Mesenchymal stem cell (in vitro differentiated cells and primary cell): ENCODE measurements at regions not wholly inside any gene's neighbourhood (a gene's known extent, or its start where the extent isn't known, plus 50 kb on each side); places are given as distances from the start of the nearest gene placed in this dataset.

Experiments
- DNase-seq: peaks from one replicate; pipeline ENCODE4 v3.0.0-alpha.2; 2013
- H2AFZ ChIP-seq: one replicate; pipeline ENCODE4 v1.6.1; 2013; ENCODE audit warnings: low read depth, mild to moderate bottlenecking, control low read depth, inconsistent platforms, low read length, moderate library complexity
- H2AK5ac ChIP-seq: 2 replicates; pipeline ENCODE4 v1.6.1; 2013; ENCODE audit warnings: low read length, moderate library complexity, mild to moderate bottlenecking, inconsistent platforms; ENCODE audit not compliant: severe bottlenecking
- H2BK120ac ChIP-seq: one replicate; pipeline ENCODE4 v1.6.1; 2013; ENCODE audit warnings: low read depth, mild to moderate bottlenecking, inconsistent platforms, low read length, moderate library complexity
- H2BK12ac ChIP-seq, 2 experiments: one replicate each; pipeline ENCODE4 v1.6.1; 2013; ENCODE audit warnings: inconsistent platforms in 2 of 2, low read length in 2 of 2, mild to moderate bottlenecking in 2 of 2, moderate library complexity in 2 of 2, control low read depth in 1 of 2
- H2BK15ac ChIP-seq: one replicate; pipeline ENCODE4 v1.6.1; 2013; ENCODE audit warnings: mild to moderate bottlenecking, low read depth, inconsistent platforms; ENCODE audit not compliant: poor library complexity, severe bottlenecking
- H2BK5ac ChIP-seq: 2 replicates; pipeline ENCODE4 v1.6.1; 2013; ENCODE audit warnings: low read depth, mild to moderate bottlenecking, low read length, control low read depth, inconsistent platforms; ENCODE audit not compliant: poor library complexity, severe bottlenecking
- H3K14ac ChIP-seq, 2 experiments: one replicate each; pipeline ENCODE4 v1.6.1; 2013; ENCODE audit warnings: inconsistent platforms in 2 of 2, low read length in 2 of 2, control low read depth in 1 of 2, mild to moderate bottlenecking in 1 of 2, moderate library complexity in 1 of 2
- H3K18ac ChIP-seq, 2 experiments: one replicate each; pipeline ENCODE4 v1.6.1; 2013; ENCODE audit warnings: inconsistent platforms in 2 of 2, low read length in 2 of 2, control low read depth in 1 of 2, low read depth in 1 of 2, mild to moderate bottlenecking in 1 of 2
- H3K23ac ChIP-seq, 2 experiments: one replicate each; pipeline ENCODE4 v1.6.1; 2013; ENCODE audit warnings: inconsistent platforms in 2 of 2, low read length in 2 of 2, mild to moderate bottlenecking in 2 of 2, moderate library complexity in 2 of 2, control low read depth in 1 of 2
- H3K27ac ChIP-seq: 2 replicates; pipeline ENCODE4 v1.5.1; 2013; ENCODE audit warnings: mild to moderate bottlenecking, moderate library complexity, low read length, control low read depth, inconsistent platforms; ENCODE audit not compliant: poor library complexity, severe bottlenecking
- H3K27me3 ChIP-seq, 2 experiments: 2 replicates each; pipeline versions ENCODE4 v1.6.1 to v1.7.0; 2013; ENCODE audit warnings: low read length in 2 of 2, mild to moderate bottlenecking in 2 of 2, moderate library complexity in 2 of 2, control low read depth in 1 of 2, inconsistent platforms in 1 of 2; ENCODE audit not compliant: control insufficient read depth in 1 of 2, insufficient read depth in 1 of 2
- H3K36me3 ChIP-seq, 2 experiments: 2 replicates each; pipeline versions ENCODE4 v1.6.1 to v1.7.0; 2013; ENCODE audit warnings: low read length in 2 of 2, control low read depth in 1 of 2, inconsistent platforms in 1 of 2, low read depth in 1 of 2, mild to moderate bottlenecking in 1 of 2; ENCODE audit not compliant: insufficient read depth in 2 of 2, control insufficient read depth in 1 of 2
- H3K4ac ChIP-seq, 2 experiments: one replicate each; pipeline ENCODE4 v1.6.1; 2013; ENCODE audit warnings: inconsistent platforms in 2 of 2, low read length in 2 of 2, mild to moderate bottlenecking in 2 of 2, moderate library complexity in 2 of 2, control low read depth in 1 of 2, low read depth in 1 of 2
- H3K4me1 ChIP-seq: 2 replicates; pipeline ENCODE4 v1.6.1; 2013; ENCODE audit warnings: low read depth, low read length, control low read depth; ENCODE audit not compliant: control insufficient read depth, insufficient read depth
- H3K4me2 ChIP-seq: 2 replicates; pipeline ENCODE4 v1.6.1; 2013; ENCODE audit warnings: low read length, mild to moderate bottlenecking, inconsistent platforms; ENCODE audit not compliant: poor library complexity, severe bottlenecking
- H3K4me3 ChIP-seq, 2 experiments: 2 replicates each; pipeline versions ENCODE4 v1.5.1 to v1.7.0; 2013; ENCODE audit warnings: low read length in 2 of 2, mild to moderate bottlenecking in 2 of 2, control low read depth in 1 of 2, low read depth in 1 of 2; ENCODE audit not compliant: insufficient read depth in 1 of 2
- H3K79me1 ChIP-seq: replicated peaks from 2 replicates; pipeline ENCODE4 v1.6.1; 2013; ENCODE audit warnings: mild to moderate bottlenecking, control low read depth, low read length, inconsistent platforms; ENCODE audit not compliant: poor library complexity, severe bottlenecking
- H3K9ac ChIP-seq: 2 replicates; pipeline ENCODE4 v1.7.0; 2013; ENCODE audit warnings: mild to moderate bottlenecking, low read length, moderate library complexity
- H3K9me3 ChIP-seq: 2 replicates; pipeline ENCODE4 v1.7.0; 2013; ENCODE audit warnings: mild to moderate bottlenecking, low read length; ENCODE audit not compliant: control insufficient read depth
- H4K8ac ChIP-seq: one replicate; pipeline ENCODE4 v1.6.1; 2013; ENCODE audit warnings: inconsistent platforms, mild to moderate bottlenecking, low read length, moderate library complexity
- H4K91ac ChIP-seq: one replicate; pipeline ENCODE4 v1.6.1; 2013; ENCODE audit warnings: mild to moderate bottlenecking, low read length, inconsistent platforms
- WGBS: methylation state at CpG from one replicate; pipeline ENCODE4 v1.1.7; 2013; ENCODE audit warnings: mixed read lengths; 5-methylcytosine and 5-hydroxymethylcytosine counted together

GRCh38 chr3:177557548-177557947 lies 360.3 kb upstream of the TBL1XR1 start:
- Histone ChIP-seq H3K4me3 (no peak overlapping the region), H4K91ac (no peak overlapping the region), H2BK12ac (no peak overlapping the region), H3K18ac (no peak overlapping the region), H3K9me3 (no peaks in the 10 kb centered on the region), H3K4ac (no peak overlapping the region), H3K27me3 (no peaks in the 10 kb centered on the region), H3K4me1 (no peaks in the 10 kb centered on the region), H4K8ac (no peak overlapping the region), H2BK5ac (no peak overlapping the region), H3K14ac (no peak overlapping the region), H3K36me3 (no peaks in the 10 kb centered on the region), H2BK15ac (no peak overlapping the region), H2BK120ac (no peak overlapping the region), H3K4me2 (no peak overlapping the region), H2AK5ac (no peak overlapping the region), H2AFZ (no peak overlapping the region), H3K27ac (no peak overlapping the region), H3K79me1 (no peaks in the 10 kb centered on the region), H3K23ac (no peak overlapping the region), H3K9ac (no peak overlapping the region)
- no peak for DNase-seq
- 93% methylated on average over 3 of the region's 3 CpGs for WGBS

DNA sequence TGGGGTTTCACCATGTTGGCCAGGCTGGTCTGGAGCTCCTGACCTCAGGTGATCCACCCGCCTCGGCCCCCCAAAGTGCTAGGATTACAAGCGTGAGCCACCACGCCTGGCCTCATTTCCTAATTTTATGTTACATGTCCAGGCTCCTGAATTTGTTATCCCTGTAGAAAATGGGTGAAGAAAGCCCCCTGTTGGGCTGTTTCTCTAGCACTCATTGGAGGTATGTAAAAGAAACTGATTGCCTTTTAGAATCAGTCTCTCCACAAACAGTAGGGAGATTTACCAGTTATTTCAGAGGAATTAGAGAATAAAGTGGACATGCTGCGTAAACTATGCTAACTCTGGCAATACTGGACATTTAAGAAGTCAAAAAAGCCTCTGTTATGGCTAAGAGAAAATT lies 364.1 kb upstream of the TBL1XR1 start:
- DNase-seq = no peak
- Histone ChIP-seq H3K27me3 (no peaks in the 10 kb centered on the region), H2AFZ (no peak overlapping the region), H4K8ac (no peak overlapping the region), H3K14ac (no peak overlapping the region), H3K4me3 (no peak overlapping the region), H2BK12ac (no peak overlapping the region), H3K79me1 (no peaks in the 10 kb centered on the region), H3K4me1 (no peaks in the 10 kb centered on the region), H2AK5ac (no peak overlapping the region), H3K23ac (no peak overlapping the region), H3K36me3 (no peaks in the 10 kb centered on the region), H3K9me3 (no peaks in the 10 kb centered on the region), H2BK120ac (no peak overlapping the region), H3K4ac (no peak overlapping the region), H2BK5ac (no peak overlapping the region), H3K27ac (no peak overlapping the region), H2BK15ac (no peak overlapping the region), H3K4me2 (no peak overlapping the region), H4K91ac (no peak overlapping the region), H3K9ac (no peak overlapping the region), H3K18ac (no peak overlapping the region)
- 97% methylated on average over 5 of the region's 5 CpGs for WGBS

DNA sequence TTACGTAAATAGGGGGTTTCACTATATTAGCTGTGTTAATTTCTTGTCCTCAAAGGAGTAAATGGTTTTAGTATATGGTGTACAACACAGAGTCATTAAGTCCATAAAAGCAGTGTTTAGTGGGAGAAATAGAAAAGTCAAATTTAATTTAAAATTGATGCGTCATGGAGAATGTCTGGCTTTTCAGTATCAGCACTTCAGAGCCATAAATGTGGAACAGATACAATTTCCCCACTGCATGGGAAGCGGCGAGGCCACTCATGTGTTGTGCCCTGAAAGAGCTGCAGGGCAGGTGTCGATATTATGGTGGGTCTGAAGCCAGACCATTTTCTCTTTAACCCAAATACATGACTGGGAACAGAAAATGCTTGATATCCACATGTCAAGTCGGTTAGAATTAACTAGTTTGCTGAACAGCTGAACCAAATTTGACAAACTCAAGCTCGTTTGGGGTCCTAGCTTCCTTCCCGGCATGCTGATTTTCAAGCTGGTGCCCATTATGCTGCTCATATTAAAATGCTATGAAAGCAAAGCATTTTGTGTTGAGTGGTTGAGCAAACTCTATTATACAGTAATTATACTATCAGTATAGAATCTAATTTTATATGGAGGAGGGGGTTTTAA lies 364.6 kb upstream of the TBL1XR1 start:
- Histone ChIP-seq H3K4me1 (no peaks in the 10 kb centered on the region), H3K23ac (no peak overlapping the region), H3K9me3 (no peaks in the 10 kb centered on the region), H4K8ac (no peak overlapping the region), H3K18ac (no peak overlapping the region), H3K27ac (no peak overlapping the region), H4K91ac (no peak overlapping the region), H3K27me3 (no peaks in the 10 kb centered on the region), H3K14ac (no peak overlapping the region), H2BK15ac (no peak overlapping the region), H3K36me3 (no peaks in the 10 kb centered on the region), H3K4me2 (no peak overlapping the region), H2AK5ac (no peak overlapping the region), H3K4ac (no peak overlapping the region), H2AFZ (no peak overlapping the region), H3K79me1 (no peaks in the 10 kb centered on the region), H2BK12ac (no peak overlapping the region), H2BK5ac (no peak overlapping the region), H3K9ac (no peak overlapping the region), H2BK120ac (no peak overlapping the region), H3K4me3 (no peak overlapping the region)
- no peak for DNase-seq
- 90% methylated on average over 8 of the region's 8 CpGs for WGBS

- H3K79me1 ChIP-seq = no peaks in the 10 kb centered on the region
- no peak overlapping the region for H4K8ac ChIP-seq
- no peak overlapping the region for H3K4me3 ChIP-seq
- no peak overlapping the region for H2AFZ ChIP-seq
- no peak overlapping the region for H3K18ac ChIP-seq
- H3K4me1 ChIP-seq = no peaks in the 10 kb centered on the region
- no peak overlapping the region for H2AK5ac ChIP-seq
- no peak overlapping the region for H2BK5ac ChIP-seq
- no peak for DNase-seq
- H3K14ac ChIP-seq = no peak overlapping the region
- no peaks in the 10 kb centered on the region for H3K36me3 ChIP-seq
- H3K9me3 ChIP-seq = no peaks in the 10 kb centered on the region
- no peak overlapping the region for H3K23ac ChIP-seq
- H3K4ac ChIP-seq = no peak overlapping the region
- no peak overlapping the region for H4K91ac ChIP-seq
- H3K27ac ChIP-seq = no peak overlapping the region
- H2BK15ac ChIP-seq = no peak overlapping the region
- no peak overlapping the region for H3K4me2 ChIP-seq
- no peaks in the 10 kb centered on the region for H3K27me3 ChIP-seq
- no peak overlapping the region for H3K9ac ChIP-seq
- H2BK120ac ChIP-seq = no peak overlapping the region
- H2BK12ac ChIP-seq = no peak overlapping the region
- 100% methylated on average over 2 of the region's 3 CpGs for WGBS
Observed at GRCh38 chr3:177563243-177563780, 366.0 kb upstream of the TBL1XR1 start.
